ENCODE measurements at regions not wholly inside any gene's neighbourhood (a gene's known extent, or its start where the extent isn't known, plus 50 kb on each side); places are given as distances from the start of the nearest gene placed in this dataset.

GRCh38 chr15:31953478-31953877, 76.8 kb upstream of the CHRNA7 start:
- DNase-seq (ENCODE audit: extremely low read depth in 1 of 2, low read depth in 1 of 2), result no peak

GRCh38 chr15:31954374-31955172, 75.7 kb upstream of the CHRNA7 start:
- no peak for DNase-seq (ENCODE audit: extremely low read depth in 1 of 2, low read depth in 1 of 2)

- DNase-seq (ENCODE audit: extremely low read depth in 1 of 2, low read depth in 1 of 2), result no peak
These were observed 74.6 kb upstream of the CHRNA7 start for GRCh38 chr15:31955734-31956133.

GRCh38 chr15:31957581-31957980, 72.7 kb upstream of the CHRNA7 start:
- DNase-seq (ENCODE audit: extremely low read depth in 1 of 2, low read depth in 1 of 2), result no peak

- DNase-seq (ENCODE audit: extremely low read depth in 1 of 2, low read depth in 1 of 2), result no peak
These were observed 65.6 kb upstream of the CHRNA7 start for GRCh38 chr15:31964586-31965307.

- DNase-seq (ENCODE audit: extremely low read depth in 1 of 2, low read depth in 1 of 2), result no peak
These were observed 60.3 kb upstream of the CHRNA7 start for GRCh38 chr15:31970007-31970406.

- DNase-seq (ENCODE audit: extremely low read depth in 1 of 2, low read depth in 1 of 2), result no peak
These were observed 57.1 kb upstream of the CHRNA7 start for GRCh38 chr15:31973197-31973596.

GRCh38 chr15:31974154-31974794, 56.0 kb upstream of the CHRNA7 start:
- no peak for DNase-seq (ENCODE audit: extremely low read depth in 1 of 2, low read depth in 1 of 2)

- DNase-seq (ENCODE audit: extremely low read depth in 1 of 2, low read depth in 1 of 2), result peak in 1 of 2 donors; percentile 7
These were observed 55.2 kb upstream of the CHRNA7 start for GRCh38 chr15:31974855-31975829.

- DNase-seq (ENCODE audit: extremely low read depth in 1 of 2, low read depth in 1 of 2), result no peak
These were observed 54.5 kb upstream of the CHRNA7 start for GRCh38 chr15:31975830-31976229.

- DNase-seq (ENCODE audit: extremely low read depth in 1 of 2, low read depth in 1 of 2), result no peak
These were observed 53.2 kb upstream of the CHRNA7 start for GRCh38 chr15:31977138-31977537.

- peak; percentile 17 to 25 for DNase-seq (ENCODE audit: extremely low read depth in 1 of 2, low read depth in 1 of 2)
These were observed 52.3 kb upstream of the CHRNA7 start for GRCh38 chr15:31977812-31978661.
